HG03196 (cell line): ENCODE measurements at regions not wholly inside any gene's neighbourhood (a gene's known extent, or its start where the extent isn't known, plus 50 kb on each side); places are given as distances from the start of the nearest gene placed in this dataset.

ENCODE experiments used
- ATAC-seq: cut with Tn5 transposase; IDR thresholded peaks from one replicate; pipeline ENCODE4 v1.9.1; 2021; ENCODE audit not compliant: unreplicated experiment

GRCh38 chr19:30757104-30757836 lies 385.1 kb downstream of the ZNF536 start:
- ATAC-seq: no peak

- ATAC-seq: no peak
These were observed 383.4 kb downstream of the ZNF536 start for GRCh38 chr19:30755581-30755980.

GRCh38 chr19:30754162-30754561 lies 382.0 kb downstream of the ZNF536 start:
- ATAC-seq: no peak

- no peak for ATAC-seq
These were observed 380.7 kb downstream of the ZNF536 start for GRCh38 chr19:30752876-30753275.

- no peak for ATAC-seq
These were observed 380.0 kb downstream of the ZNF536 start for GRCh38 chr19:30752201-30752600.

GRCh38 chr19:30745476-30745985 lies 373.3 kb downstream of the ZNF536 start:
- ATAC-seq: no peak

GRCh38 chr19:30744741-30745475 lies 372.7 kb downstream of the ZNF536 start:
- no peak for ATAC-seq

GRCh38 chr19:30743702-30744101 lies 371.5 kb downstream of the ZNF536 start:
- ATAC-seq: no peak

GRCh38 chr19:30743011-30743410 lies 370.8 kb downstream of the ZNF536 start:
- no peak for ATAC-seq

- no peak for ATAC-seq
These were observed 370.3 kb downstream of the ZNF536 start for GRCh38 chr19:30742406-30742938.

- ATAC-seq: no peak
These were observed 369.4 kb downstream of the ZNF536 start for GRCh38 chr19:30741566-30741965.

- no peak for ATAC-seq
These were observed 367.2 kb downstream of the ZNF536 start for GRCh38 chr19:30739394-30739793.

GRCh38 chr19:30738047-30738446 lies 365.9 kb downstream of the ZNF536 start:
- ATAC-seq: no peak

GRCh38 chr19:30734669-30735068 lies 362.5 kb downstream of the ZNF536 start:
- ATAC-seq: no peak

- no peak for ATAC-seq
These were observed 361.8 kb downstream of the ZNF536 start for GRCh38 chr19:30733826-30734550.

- ATAC-seq: no peak
These were observed 359.4 kb downstream of the ZNF536 start for GRCh38 chr19:30731591-30731990.

GRCh38 chr19:30729451-30729850 lies 357.3 kb downstream of the ZNF536 start:
- ATAC-seq: no peak

GRCh38 chr19:30722761-30723160 lies 350.6 kb downstream of the ZNF536 start:
- no peak for ATAC-seq

GRCh38 chr19:30722186-30722585 lies 350.0 kb downstream of the ZNF536 start:
- no peak for ATAC-seq

GRCh38 chr19:30719999-30720345 lies 347.8 kb downstream of the ZNF536 start:
- no peak for ATAC-seq

- no peak for ATAC-seq
These were observed 347.2 kb downstream of the ZNF536 start for GRCh38 chr19:30719189-30719998.
